ENCODE measurements at regions not wholly inside any gene's neighbourhood (a gene's known extent, or its start where the extent isn't known, plus 50 kb on each side); places are given as distances from the start of the nearest gene placed in this dataset.

DNA sequence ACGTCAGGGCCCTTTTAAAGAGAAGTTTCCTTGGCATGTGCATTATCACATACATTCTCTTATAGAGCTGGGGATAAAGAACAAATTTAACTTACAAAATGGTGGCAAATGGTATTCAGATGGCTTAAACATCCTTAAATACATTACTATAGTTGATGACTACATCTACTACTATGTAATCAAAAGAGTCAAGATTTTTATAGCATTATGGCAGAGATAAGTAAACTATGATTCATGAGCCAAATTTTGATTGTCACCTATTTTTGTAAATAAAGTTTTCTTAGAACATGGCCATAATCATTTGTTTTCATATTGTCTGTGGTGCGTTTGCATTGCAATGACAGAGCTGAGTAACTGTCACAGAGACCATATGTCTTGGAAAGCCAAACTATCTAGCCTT lies 1188.6 kb upstream of the TENM4 start:
- no peak for DNase-seq (ENCODE audit: low spot score)
- Mint-ChIP-seq H3K36me3 (ENCODE audit: low read depth, unreplicated experiment) (no peaks in the 10 kb centered on the region), H3K9me3 (ENCODE audit: unreplicated experiment) (no peaks in the 10 kb centered on the region), H3K4me1 (ENCODE audit: unreplicated experiment) (no peaks in the 10 kb centered on the region), H3K27me3 (ENCODE audit: unreplicated experiment) (no peaks in the 10 kb centered on the region), H3K4me3 (ENCODE audit: unreplicated experiment) (no peak overlapping the region), H3K27ac (ENCODE audit: unreplicated experiment) (no peak overlapping the region)
- TF ChIP-seq, protein P1, sequence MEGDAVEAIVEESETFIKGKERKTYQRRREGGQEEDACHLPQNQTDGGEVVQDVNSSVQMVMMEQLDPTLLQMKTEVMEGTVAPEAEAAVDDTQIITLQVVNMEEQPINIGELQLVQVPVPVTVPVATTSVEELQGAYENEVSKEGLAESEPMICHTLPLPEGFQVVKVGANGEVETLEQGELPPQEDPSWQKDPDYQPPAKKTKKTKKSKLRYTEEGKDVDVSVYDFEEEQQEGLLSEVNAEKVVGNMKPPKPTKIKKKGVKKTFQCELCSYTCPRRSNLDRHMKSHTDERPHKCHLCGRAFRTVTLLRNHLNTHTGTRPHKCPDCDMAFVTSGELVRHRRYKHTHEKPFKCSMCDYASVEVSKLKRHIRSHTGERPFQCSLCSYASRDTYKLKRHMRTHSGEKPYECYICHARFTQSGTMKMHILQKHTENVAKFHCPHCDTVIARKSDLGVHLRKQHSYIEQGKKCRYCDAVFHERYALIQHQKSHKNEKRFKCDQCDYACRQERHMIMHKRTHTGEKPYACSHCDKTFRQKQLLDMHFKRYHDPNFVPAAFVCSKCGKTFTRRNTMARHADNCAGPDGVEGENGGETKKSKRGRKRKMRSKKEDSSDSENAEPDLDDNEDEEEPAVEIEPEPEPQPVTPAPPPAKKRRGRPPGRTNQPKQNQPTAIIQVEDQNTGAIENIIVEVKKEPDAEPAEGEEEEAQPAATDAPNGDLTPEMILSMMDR (IDR thresholded peaks at IDR 0.05; ENCODE audit: unreplicated experiment): no peak

DNA sequence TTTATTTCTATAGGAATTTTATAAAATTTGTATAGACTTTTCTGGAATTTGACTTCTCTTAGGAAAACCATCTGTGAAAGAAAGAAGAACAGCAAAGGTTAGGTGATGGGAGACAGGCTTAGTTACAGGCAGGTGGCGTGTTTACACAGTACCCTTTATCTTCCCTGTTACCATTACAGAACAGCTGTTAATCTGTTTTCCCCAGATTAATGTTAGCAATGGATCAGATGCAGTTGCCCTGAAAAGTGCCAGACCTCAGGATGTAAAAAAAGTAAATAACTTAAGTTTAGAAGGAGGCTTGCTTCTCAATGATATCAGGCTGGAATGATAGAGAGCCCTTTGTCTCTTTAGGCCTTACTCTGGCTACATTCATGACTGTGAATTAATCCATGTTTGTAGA lies 1186.5 kb upstream of the TENM4 start:
- H3K9me3 Mint-ChIP-seq (ENCODE audit: unreplicated experiment): no peaks in the 10 kb centered on the region
- TF ChIP-seq, protein P1 (IDR thresholded peaks at IDR 0.05; ENCODE audit: unreplicated experiment): no peak
- H3K36me3 Mint-ChIP-seq (ENCODE audit: low read depth, unreplicated experiment): no peaks in the 10 kb centered on the region
- H3K27me3 Mint-ChIP-seq (ENCODE audit: unreplicated experiment): no peaks in the 10 kb centered on the region
- H3K4me1 Mint-ChIP-seq (ENCODE audit: unreplicated experiment): no peaks in the 10 kb centered on the region
- DNase-seq (ENCODE audit: low spot score): no peak
- H3K27ac Mint-ChIP-seq (ENCODE audit: unreplicated experiment): no peak overlapping the region
- no peak overlapping the region for H3K4me3 Mint-ChIP-seq (ENCODE audit: unreplicated experiment)

DNA sequence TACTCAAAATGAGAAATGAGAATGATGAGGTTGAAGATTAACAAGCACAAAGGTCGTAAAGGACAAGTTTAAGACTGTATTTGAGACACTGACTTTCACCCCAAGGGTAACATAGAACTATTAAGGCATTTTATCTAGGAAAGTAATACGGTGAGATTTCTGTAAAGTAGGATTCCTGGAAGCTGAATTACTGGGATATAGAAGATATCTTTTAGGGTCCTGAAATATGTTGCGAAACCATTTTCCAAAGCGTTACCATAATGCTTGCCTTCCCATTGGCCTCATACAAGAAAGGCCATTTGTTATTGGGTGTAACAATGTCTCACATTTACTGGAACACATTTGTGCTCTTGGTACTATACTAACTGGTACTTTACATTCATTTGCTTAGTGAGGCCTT lies 1185.9 kb upstream of the TENM4 start:
- no peak overlapping the region for H3K4me3 Mint-ChIP-seq (ENCODE audit: unreplicated experiment)
- H3K4me1 Mint-ChIP-seq (ENCODE audit: unreplicated experiment): no peaks in the 10 kb centered on the region
- no peaks in the 10 kb centered on the region for H3K9me3 Mint-ChIP-seq (ENCODE audit: unreplicated experiment)
- no peaks in the 10 kb centered on the region for H3K36me3 Mint-ChIP-seq (ENCODE audit: low read depth, unreplicated experiment)
- DNase-seq (ENCODE audit: low spot score): no peak
- no peaks in the 10 kb centered on the region for H3K27me3 Mint-ChIP-seq (ENCODE audit: unreplicated experiment)
- H3K27ac Mint-ChIP-seq (ENCODE audit: unreplicated experiment): no peak overlapping the region
- TF ChIP-seq, protein P1 (IDR thresholded peaks at IDR 0.05; ENCODE audit: unreplicated experiment): no peak

GRCh38 chr11:80625563-80625962 lies 1184.7 kb upstream of the TENM4 start:
- Mint-ChIP-seq H3K4me3 (ENCODE audit: unreplicated experiment) (no peak overlapping the region), H3K27ac (ENCODE audit: unreplicated experiment) (no peak overlapping the region), H3K9me3 (ENCODE audit: unreplicated experiment) (no peaks in the 10 kb centered on the region), H3K27me3 (ENCODE audit: unreplicated experiment) (no peaks in the 10 kb centered on the region), H3K4me1 (ENCODE audit: unreplicated experiment) (no peaks in the 10 kb centered on the region), H3K36me3 (ENCODE audit: low read depth, unreplicated experiment) (no peaks in the 10 kb centered on the region)
- TF ChIP-seq, protein P1 (IDR thresholded peaks at IDR 0.05; ENCODE audit: unreplicated experiment): no peak
- DNase-seq (ENCODE audit: low spot score): no peak

DNA sequence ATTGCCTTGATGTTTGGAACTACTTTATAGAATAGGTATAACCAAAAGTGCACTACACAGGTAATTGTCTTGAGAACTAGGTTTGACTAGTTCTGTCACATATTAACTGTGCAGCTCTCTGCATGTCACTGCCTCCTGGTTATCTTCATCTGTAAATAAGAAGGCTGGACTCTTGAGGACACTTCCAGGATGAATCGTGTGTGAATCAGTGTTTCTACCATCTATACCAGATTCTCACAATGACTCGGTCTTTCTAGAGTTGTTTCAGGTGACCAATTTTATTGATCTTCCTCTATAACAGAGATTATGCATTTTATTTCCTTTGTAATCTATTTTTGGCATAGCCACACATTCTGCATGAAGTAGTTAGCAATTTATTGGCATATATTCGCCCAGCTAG lies 1181.0 kb upstream of the TENM4 start:
- Mint-ChIP-seq H3K27me3 (ENCODE audit: unreplicated experiment) (no peaks in the 10 kb centered on the region), H3K4me1 (ENCODE audit: unreplicated experiment) (no peaks in the 10 kb centered on the region), H3K4me3 (ENCODE audit: unreplicated experiment) (no peak overlapping the region), H3K9me3 (ENCODE audit: unreplicated experiment) (no peaks in the 10 kb centered on the region), H3K27ac (ENCODE audit: unreplicated experiment) (no peak overlapping the region), H3K36me3 (ENCODE audit: low read depth, unreplicated experiment) (no peaks in the 10 kb centered on the region)
- TF ChIP-seq, protein P1 (IDR thresholded peaks at IDR 0.05; ENCODE audit: unreplicated experiment): no peak
- DNase-seq (ENCODE audit: low spot score): no peak
